ENCODE measurements at regions not wholly inside any gene's neighbourhood (a gene's known extent, or its start where the extent isn't known, plus 50 kb on each side); places are given as distances from the start of the nearest gene placed in this dataset.

GRCh38 chr6:18958146-18958545 lies 571.0 kb downstream of the RNF144B start:
- TF ChIP-seq, protein P1, sequence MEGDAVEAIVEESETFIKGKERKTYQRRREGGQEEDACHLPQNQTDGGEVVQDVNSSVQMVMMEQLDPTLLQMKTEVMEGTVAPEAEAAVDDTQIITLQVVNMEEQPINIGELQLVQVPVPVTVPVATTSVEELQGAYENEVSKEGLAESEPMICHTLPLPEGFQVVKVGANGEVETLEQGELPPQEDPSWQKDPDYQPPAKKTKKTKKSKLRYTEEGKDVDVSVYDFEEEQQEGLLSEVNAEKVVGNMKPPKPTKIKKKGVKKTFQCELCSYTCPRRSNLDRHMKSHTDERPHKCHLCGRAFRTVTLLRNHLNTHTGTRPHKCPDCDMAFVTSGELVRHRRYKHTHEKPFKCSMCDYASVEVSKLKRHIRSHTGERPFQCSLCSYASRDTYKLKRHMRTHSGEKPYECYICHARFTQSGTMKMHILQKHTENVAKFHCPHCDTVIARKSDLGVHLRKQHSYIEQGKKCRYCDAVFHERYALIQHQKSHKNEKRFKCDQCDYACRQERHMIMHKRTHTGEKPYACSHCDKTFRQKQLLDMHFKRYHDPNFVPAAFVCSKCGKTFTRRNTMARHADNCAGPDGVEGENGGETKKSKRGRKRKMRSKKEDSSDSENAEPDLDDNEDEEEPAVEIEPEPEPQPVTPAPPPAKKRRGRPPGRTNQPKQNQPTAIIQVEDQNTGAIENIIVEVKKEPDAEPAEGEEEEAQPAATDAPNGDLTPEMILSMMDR (IDR thresholded peaks at IDR 0.05 in 2 of 3, conservative IDR thresholded peaks at IDR 0.05 in 1 of 3; ENCODE audit: control insufficient read depth in 2 of 3, extremely low read depth in 1 of 3, insufficient read depth in 1 of 3, low read depth in 3 of 3, low read length in 3 of 3) = no peak
- no peak for TF ChIP-seq FOXK2 (IDR thresholded peaks at IDR 0.05)
- no peak for TF ChIP-seq USF2 (IDR thresholded peaks at IDR 0.05; ENCODE audit: borderline replicate concordance, low read depth, low read length)

Data from GM12878 (cell line).